Stimulated activated effector memory CD8-positive, alpha-beta T cell treated with anti-CD3 and anti-CD28 coated beads, Interleukin-12 subunit alpha, Interleukin-12 subunit beta, amount 100 ng/mL, for 72 hours (primary cell): ENCODE measurements at regions not wholly inside any gene's neighbourhood (a gene's known extent, or its start where the extent isn't known, plus 50 kb on each side); places are given as distances from the start of the nearest gene placed in this dataset.
A peak's percentile ranks its signal among the peaks of the same experiment; 100 is the strongest.

Source experiments
- ATAC-seq: fragments of 150-1000 bp; cut with Tn5 transposase; 2 replicates; pipeline ENCODE4 v1.10.0; 2021
- DNase-seq, 2 donors: peaks; one replicate each; pipeline ENCODE4 v3.0.0; 2021 to 2022; ENCODE audit warnings: low spot score in 2 of 2
- H3K27ac Mint-ChIP-seq: one replicate; pipeline ENCODE4 v1.8.0; 2022; ENCODE audit warnings: mild to moderate bottlenecking, mixed read lengths
- H3K36me3 Mint-ChIP-seq: one replicate; pipeline ENCODE4 v1.8.0; 2022; ENCODE audit warnings: mild to moderate bottlenecking, mixed read lengths
- H3K4me1 Mint-ChIP-seq: one replicate; pipeline ENCODE4 v1.8.0; 2022; ENCODE audit warnings: mixed read lengths
- H3K4me3 Mint-ChIP-seq: one replicate; pipeline ENCODE4 v1.8.0; 2022; ENCODE audit warnings: mild to moderate bottlenecking, mixed read lengths
- H3K9me3 Mint-ChIP-seq: one replicate; pipeline ENCODE4 v1.8.0; 2022; ENCODE audit warnings: mixed read lengths

DNA sequence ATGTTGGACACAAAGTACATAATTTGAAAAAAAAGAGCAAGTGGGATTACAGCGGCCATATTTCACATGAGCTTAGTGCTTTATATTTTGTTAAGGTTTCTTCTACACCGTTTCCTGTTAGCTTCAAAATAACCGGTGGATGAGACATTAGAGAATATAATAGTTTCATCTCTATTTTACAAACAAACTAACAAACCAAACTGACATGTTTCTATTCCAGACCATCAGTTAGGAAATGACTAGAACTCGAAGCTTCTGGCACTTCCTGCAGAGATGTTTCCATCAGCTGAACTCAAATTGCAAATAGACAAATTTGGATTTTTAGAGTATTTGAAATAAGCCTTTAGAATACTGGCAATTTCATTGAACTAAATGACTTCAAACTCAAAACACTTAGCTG, 86.5 kb downstream of the MTRR start:
- Mint-ChIP-seq H3K36me3 (no peaks in the 10 kb centered on the region), H3K4me3 (no peak overlapping the region), H3K27ac (no peak overlapping the region), H3K9me3 (peaks cover 7% of the 10 kb centered on the region), H3K4me1 (no peaks in the 10 kb centered on the region)
- DNase-seq, result no peak
- no peak for ATAC-seq

GRCh38 chr5:7957329-7957728, 88.4 kb downstream of the MTRR start:
- peaks cover 5% of the 10 kb centered on the region for H3K9me3 Mint-ChIP-seq
- no peaks in the 10 kb centered on the region for H3K36me3 Mint-ChIP-seq
- DNase-seq (no peak), ATAC-seq (no peak)
- no peaks in the 10 kb centered on the region for H3K4me1 Mint-ChIP-seq
- H3K4me3 Mint-ChIP-seq, result no peak overlapping the region
- no peak overlapping the region for H3K27ac Mint-ChIP-seq

- peaks cover 5% of the 10 kb centered on the region for H3K9me3 Mint-ChIP-seq
- H3K4me1 Mint-ChIP-seq, result no peaks in the 10 kb centered on the region
Measured at GRCh38 chr5:7960142-7960541, 91.2 kb downstream of the MTRR start.

DNA sequence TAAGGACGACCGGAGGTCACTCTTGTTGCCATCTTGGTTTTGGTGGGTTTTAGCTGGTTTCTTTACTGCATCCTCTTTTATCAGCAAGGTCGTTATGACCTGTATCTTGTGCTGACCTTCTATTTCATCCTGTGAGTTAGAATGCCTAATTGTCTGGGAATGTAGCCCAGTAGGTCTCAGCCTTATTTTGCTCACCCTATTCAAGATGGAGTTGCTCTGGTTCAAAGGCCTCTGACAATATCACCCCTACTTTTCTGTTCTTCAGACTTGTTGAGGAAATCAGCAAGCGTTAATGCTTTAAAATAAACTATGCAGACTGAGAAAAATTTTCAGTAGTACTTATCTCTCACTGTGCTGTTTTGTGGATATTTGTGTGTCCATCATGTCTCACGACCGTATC, 92.6 kb downstream of the MTRR start:
- no peaks in the 10 kb centered on the region for H3K36me3 Mint-ChIP-seq
- H3K9me3 Mint-ChIP-seq, result peaks cover 2% of the 10 kb centered on the region
- no peaks in the 10 kb centered on the region for H3K4me1 Mint-ChIP-seq
- no peak overlapping the region for H3K4me3 Mint-ChIP-seq
- H3K27ac Mint-ChIP-seq, result no peak overlapping the region
- ATAC-seq, result no peak
- DNase-seq, result no peak

More at GRCh38 chr5:7960142-7960541, 91.2 kb downstream of the MTRR start:
- Mint-ChIP-seq H3K27ac (no peak overlapping the region), H3K36me3 (no peaks in the 10 kb centered on the region), H3K4me3 (no peak overlapping the region)
- no peak for DNase-seq
- no peak for ATAC-seq

DNA sequence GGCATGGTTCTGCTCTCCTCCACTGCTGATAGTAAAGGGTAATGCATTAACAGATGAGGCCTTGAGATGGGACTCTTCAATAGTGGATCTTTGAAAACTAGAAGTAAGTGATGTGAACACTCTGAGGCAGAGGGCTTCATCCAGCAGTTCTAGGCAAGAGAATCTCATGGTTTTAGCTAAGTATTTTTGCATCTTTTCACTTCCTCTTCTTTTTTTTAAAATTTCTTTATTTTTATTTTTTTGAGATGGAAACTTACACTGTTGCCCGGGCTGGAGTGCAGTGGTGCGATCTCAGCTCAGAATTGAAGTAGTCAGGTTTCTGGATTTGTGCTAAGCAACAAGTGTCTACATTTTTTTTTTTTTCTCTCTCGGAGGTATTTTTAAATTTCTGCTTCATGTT, 101.9 kb downstream of the MTRR start:
- H3K9me3 Mint-ChIP-seq, result no peaks in the 10 kb centered on the region
- ATAC-seq (no peak), DNase-seq (no peak)
- no peak overlapping the region for H3K27ac Mint-ChIP-seq
- no peaks in the 10 kb centered on the region for H3K36me3 Mint-ChIP-seq
- H3K4me3 Mint-ChIP-seq, result no peak overlapping the region
- no peaks in the 10 kb centered on the region for H3K4me1 Mint-ChIP-seq

GRCh38 chr5:7976411-7977190, 107.7 kb downstream of the MTRR start:
- no peaks in the 10 kb centered on the region for H3K36me3 Mint-ChIP-seq
- no peak overlapping the region for H3K27ac Mint-ChIP-seq
- H3K9me3 Mint-ChIP-seq, result no peaks in the 10 kb centered on the region
- ATAC-seq (no peak), DNase-seq (no peak)
- H3K4me1 Mint-ChIP-seq, result no peaks in the 10 kb centered on the region
- no peak overlapping the region for H3K4me3 Mint-ChIP-seq

- no peak overlapping the region for H3K27ac Mint-ChIP-seq
- H3K4me3 Mint-ChIP-seq, result no peak overlapping the region
- H3K9me3 Mint-ChIP-seq, result no peaks in the 10 kb centered on the region
- DNase-seq (no peak), ATAC-seq (no peak)
- H3K4me1 Mint-ChIP-seq, result no peaks in the 10 kb centered on the region
- no peaks in the 10 kb centered on the region for H3K36me3 Mint-ChIP-seq
Measured at GRCh38 chr5:7978114-7978513, 109.2 kb downstream of the MTRR start.

DNA sequence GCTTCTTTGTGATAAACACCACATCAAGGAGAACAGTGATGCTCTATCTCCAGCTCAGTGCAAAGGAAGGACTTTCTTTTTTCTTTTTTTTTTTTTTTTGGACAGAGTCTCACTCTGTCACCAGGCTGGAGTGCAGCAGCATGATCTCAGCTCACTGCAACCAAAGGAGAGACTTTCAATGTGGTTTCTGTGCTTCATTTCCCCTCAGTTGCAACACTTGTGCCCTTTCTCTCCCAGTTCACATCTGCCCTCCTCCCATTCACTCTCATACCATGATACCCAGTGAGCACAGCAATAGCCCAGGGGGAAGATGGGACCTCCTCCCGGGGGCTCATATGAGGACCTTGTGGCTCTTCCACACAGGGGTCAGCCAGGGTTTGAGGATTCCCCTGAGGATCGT, 110.0 kb downstream of the MTRR start:
- H3K9me3 Mint-ChIP-seq, result peaks cover under 1% of the 10 kb centered on the region
- H3K4me1 Mint-ChIP-seq, result no peaks in the 10 kb centered on the region
- DNase-seq, result no peak
- no peak overlapping the region for H3K4me3 Mint-ChIP-seq
- ATAC-seq, result no peak
- no peaks in the 10 kb centered on the region for H3K36me3 Mint-ChIP-seq
- H3K27ac Mint-ChIP-seq, result no peak overlapping the region

DNA sequence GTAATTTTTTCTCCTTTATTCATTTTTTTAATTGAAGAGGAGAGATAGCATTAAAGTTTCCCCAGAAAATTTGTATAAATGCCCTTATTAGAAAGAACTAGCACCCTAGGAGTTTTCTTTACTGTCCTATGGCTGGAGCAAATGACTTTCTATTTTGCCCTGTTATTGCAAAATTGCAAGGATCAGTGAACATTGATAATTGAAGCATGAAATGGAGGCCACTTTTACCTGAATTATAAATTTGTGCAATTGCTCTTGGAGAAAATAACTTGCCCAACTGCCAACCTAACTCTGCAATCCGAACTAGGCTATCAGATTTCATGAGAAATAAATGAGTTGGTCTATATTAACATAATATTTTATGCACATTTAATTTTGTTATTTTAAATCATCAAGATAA, 111.9 kb downstream of the MTRR start:
- H3K9me3 Mint-ChIP-seq, result peaks cover 4% of the 10 kb centered on the region
- DNase-seq (no peak), ATAC-seq (no peak)
- H3K27ac Mint-ChIP-seq, result no peak overlapping the region
- H3K4me1 Mint-ChIP-seq, result no peaks in the 10 kb centered on the region
- no peaks in the 10 kb centered on the region for H3K36me3 Mint-ChIP-seq
- H3K4me3 Mint-ChIP-seq, result no peak overlapping the region

DNA sequence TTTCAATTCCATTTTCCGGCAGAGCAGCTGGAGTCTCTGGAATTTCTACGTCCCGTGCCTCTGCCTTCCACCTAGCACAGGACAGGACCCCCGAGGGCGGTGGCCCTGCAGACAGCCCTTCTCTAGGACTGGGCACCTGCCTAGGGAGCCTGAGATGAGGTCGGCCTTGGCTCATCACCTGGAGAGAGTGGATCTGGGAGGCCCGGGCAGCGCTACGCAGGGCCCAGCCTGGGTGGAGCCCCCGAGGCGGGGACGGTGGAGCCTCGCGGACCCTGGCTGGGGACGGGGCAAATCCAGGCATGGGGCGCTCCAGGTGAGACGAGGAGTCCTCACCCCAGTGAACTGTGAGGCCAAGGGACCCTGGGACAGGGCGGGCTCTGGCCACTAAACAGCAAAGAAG, 114.5 kb downstream of the MTRR start:
- Mint-ChIP-seq H3K36me3 (no peaks in the 10 kb centered on the region), H3K9me3 (peaks cover 4% of the 10 kb centered on the region), H3K4me1 (no peaks in the 10 kb centered on the region), H3K27ac (no peak overlapping the region), H3K4me3 (no peak overlapping the region)
- DNase-seq, result no peak
- ATAC-seq, result peak; percentile 42

DNA sequence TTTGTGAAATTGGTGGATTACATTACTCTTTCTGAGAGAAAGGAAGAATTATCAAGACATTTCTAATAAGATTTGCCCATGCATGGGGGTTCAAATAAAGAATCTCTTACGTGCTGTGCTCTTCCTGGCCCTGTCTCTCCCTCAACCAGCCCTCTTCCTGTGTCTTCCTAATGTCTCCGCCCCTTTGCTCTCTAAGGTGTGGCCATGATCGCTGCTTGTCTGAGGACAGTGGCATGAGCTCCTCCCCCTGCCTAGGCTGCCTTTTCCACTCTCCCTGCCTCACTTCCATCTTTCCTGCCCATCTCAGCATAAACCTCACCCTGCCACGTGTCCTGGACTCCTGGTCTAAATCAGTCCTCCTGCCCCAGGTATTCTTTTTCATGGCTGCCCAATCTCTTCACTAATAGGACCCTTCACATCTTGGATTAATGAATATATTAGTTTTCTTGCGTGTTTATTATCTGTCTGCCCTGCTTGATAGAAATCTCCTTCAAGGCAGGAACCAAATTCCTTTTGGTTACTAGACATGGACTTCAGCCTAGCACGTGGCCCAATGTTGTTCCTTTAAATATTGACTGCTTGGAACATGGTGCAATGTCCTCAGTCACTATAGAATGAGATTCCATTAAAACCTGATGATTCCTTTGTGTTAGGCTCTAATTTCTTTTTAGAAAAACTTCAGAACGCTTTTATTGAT, 122.3 kb downstream of the MTRR start:
- ATAC-seq (no peak), DNase-seq (no peak)
- Mint-ChIP-seq H3K4me1 (no peaks in the 10 kb centered on the region), H3K4me3 (no peak overlapping the region), H3K9me3 (peaks cover 4% of the 10 kb centered on the region), H3K36me3 (no peaks in the 10 kb centered on the region), H3K27ac (no peak overlapping the region)

DNA sequence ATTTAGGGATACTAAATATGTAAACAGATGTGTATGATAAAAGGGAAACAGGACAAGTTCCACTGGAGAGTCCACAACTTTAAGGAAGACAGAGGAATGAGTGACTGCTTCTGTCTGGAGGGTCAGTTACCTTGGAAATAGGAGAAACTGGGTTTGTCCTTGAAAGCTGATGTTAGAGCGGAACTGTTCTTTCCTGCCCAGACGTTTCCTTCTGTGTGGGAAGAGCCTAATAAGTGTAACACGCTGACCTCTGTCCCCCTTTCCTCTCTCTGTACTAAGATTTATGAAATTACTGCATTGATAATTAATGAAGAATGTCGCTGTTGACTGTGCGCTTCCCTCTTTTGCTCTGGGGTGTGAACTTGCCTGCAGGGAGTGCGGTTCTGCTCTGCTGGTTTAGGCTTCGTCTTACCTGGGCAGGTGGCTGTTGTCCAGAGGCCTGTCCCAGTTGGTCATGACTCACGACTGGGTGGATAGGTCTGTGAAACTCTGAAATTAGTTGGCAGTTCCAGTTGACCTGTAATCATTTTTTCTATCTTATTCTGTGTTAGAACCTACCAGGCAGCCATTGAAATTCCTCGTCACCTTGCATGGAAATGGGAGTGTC, 126.8 kb downstream of the MTRR start:
- DNase-seq (no peak), ATAC-seq (no peak)
- no peak overlapping the region for H3K4me3 Mint-ChIP-seq
- H3K36me3 Mint-ChIP-seq, result no peaks in the 10 kb centered on the region
- H3K27ac Mint-ChIP-seq, result no peak overlapping the region
- H3K4me1 Mint-ChIP-seq, result no peaks in the 10 kb centered on the region
- peaks cover 10% of the 10 kb centered on the region for H3K9me3 Mint-ChIP-seq

DNA sequence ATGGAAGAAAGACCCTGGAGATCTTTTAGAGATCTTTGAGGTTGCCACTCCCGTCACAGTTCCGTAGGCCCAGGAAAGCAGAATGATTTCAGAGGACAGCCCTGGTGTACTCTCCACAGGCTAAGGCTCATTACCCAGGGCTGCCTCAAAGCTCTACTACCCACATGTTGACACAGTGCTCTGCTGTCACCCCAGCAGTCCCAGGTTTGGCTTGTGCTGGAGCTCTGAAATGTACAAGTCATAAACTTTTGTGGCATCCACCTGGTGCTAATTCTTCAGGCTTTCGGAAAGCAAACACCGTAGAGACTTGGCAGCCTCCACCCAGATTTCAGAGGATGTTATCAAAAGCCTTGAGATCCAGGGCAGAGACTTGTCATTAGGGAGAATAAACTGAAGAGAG, 136.5 kb downstream of the MTRR start:
- Mint-ChIP-seq H3K4me3 (no peak overlapping the region), H3K4me1 (no peaks in the 10 kb centered on the region), H3K27ac (no peak overlapping the region), H3K36me3 (no peaks in the 10 kb centered on the region), H3K9me3 (peaks cover 7% of the 10 kb centered on the region)
- DNase-seq (no peak), ATAC-seq (no peak)

- Mint-ChIP-seq H3K36me3 (no peaks in the 10 kb centered on the region), H3K27ac (no peak overlapping the region), H3K4me3 (no peak overlapping the region), H3K4me1 (no peaks in the 10 kb centered on the region), H3K9me3 (peaks cover 9% of the 10 kb centered on the region)
- DNase-seq, result no peak
- ATAC-seq, result no peak
Measured at GRCh38 chr5:8012131-8012977, 143.4 kb downstream of the MTRR start.

GRCh38 chr5:8013948-8014710, 145.2 kb downstream of the MTRR start:
- no peak for DNase-seq
- Mint-ChIP-seq H3K9me3 (peaks cover 7% of the 10 kb centered on the region), H3K36me3 (no peaks in the 10 kb centered on the region), H3K4me3 (no peak overlapping the region), H3K27ac (no peak overlapping the region), H3K4me1 (no peaks in the 10 kb centered on the region)
- ATAC-seq, result no peak
